ENCODE measurements at regions not wholly inside any gene's neighbourhood (a gene's known extent, or its start where the extent isn't known, plus 50 kb on each side); places are given as distances from the start of the nearest gene placed in this dataset.

GRCh38 chr10:84829131-84829530, 500.7 kb downstream of the CCSER2 start (continued):
- TF ChIP-seq MLLT1 (IDR thresholded peaks at IDR 0.05) (no peak), E2F6 (IDR thresholded peaks at IDR 0.05; ENCODE audit: borderline replicate concordance in 1 of 2, extremely low read depth in 1 of 2, insufficient read depth in 1 of 2, insufficient read length in 1 of 2, low read depth in 1 of 2, low read length in 1 of 2, poor library complexity in 1 of 2, severe bottlenecking in 1 of 2) (no peak), TSHZ1 (CRISPR knock-in tag; IDR thresholded peaks at IDR 0.05) (no peak), ERF (CRISPR knock-in tag; IDR thresholded peaks at IDR 0.05) (no peak), EP300 (IDR thresholded peaks at IDR 0.05; ENCODE audit: low read length) (no peak), TGIF2 (CRISPR knock-in tag; IDR thresholded peaks at IDR 0.05) (no peak), HMGXB4 (CRISPR knock-in tag; IDR thresholded peaks at IDR 0.05) (no peak), MYBL2 (IDR thresholded peaks at IDR 0.05; ENCODE audit: low read depth) (no peak), MYBL2 (CRISPR knock-in tag; IDR thresholded peaks at IDR 0.05; ENCODE audit: borderline replicate concordance) (no peak), ZNF133 (CRISPR knock-in tag; IDR thresholded peaks at IDR 0.05) (no peak), RFX1 (IDR thresholded peaks at IDR 0.05) (no peak), YBX1 (IDR thresholded peaks at IDR 0.05) (no peak), KAT7 (CRISPR knock-in tag; IDR thresholded peaks at IDR 0.05; ENCODE audit: borderline replicate concordance) (no peak), IRF2 (CRISPR knock-in tag; IDR thresholded peaks at IDR 0.05) (no peak), ZNF311 (CRISPR knock-in tag; IDR thresholded peaks at IDR 0.05) (no peak)

Measured in K562 (cell line).